OCI-LY3 (cell line): ENCODE measurements at regions not wholly inside any gene's neighbourhood (a gene's known extent, or its start where the extent isn't known, plus 50 kb on each side); places are given as distances from the start of the nearest gene placed in this dataset.

Experiments
- H2AFZ ChIP-seq: fragments of 200-600, 300-600 bp; shearing (Covaris generic); 2 replicates; pipeline ENCODE4 v1.6.0; 2014; ENCODE audit warnings: antibody characterized with exemption, low read depth, low read length
- H3K27ac ChIP-seq: fragments of 200-600, 300-600 bp; sonication (generic); 2 replicates; pipeline ENCODE4 v1.5.1; 2014; ENCODE audit warnings: mild to moderate bottlenecking, low read length, moderate library complexity, mixed read lengths
- H3K27me3 ChIP-seq: fragments of 200-600, 300-600 bp; sonication (generic); 2 replicates; pipeline ENCODE4 v1.6.1; 2014; ENCODE audit warnings: low read depth, low read length, mixed read lengths
- H3K36me3 ChIP-seq: fragments of 200-600, 300-600 bp; sonication (generic); replicated peaks from 2 replicates; pipeline ENCODE3; 2014; ENCODE audit warnings: low read depth, low read length, mixed read lengths
- H3K4me1 ChIP-seq: fragments of 300-600, 200-600 bp; sonication (generic); 2 replicates; pipeline ENCODE4 v1.6.1; 2014; ENCODE audit warnings: low read length, mixed read lengths
- H3K4me2 ChIP-seq: fragments of 200-600, 300-600 bp; sonication (generic); 2 replicates; pipeline ENCODE4 v1.6.1; 2014; ENCODE audit warnings: low read length, mixed read lengths
- H3K4me3 ChIP-seq: fragments of 300-600, 200-600 bp; sonication (generic); 2 replicates; pipeline ENCODE4 v1.5.1; 2014; ENCODE audit warnings: antibody characterized with exemption, mild to moderate bottlenecking, low read length, moderate library complexity
- H3K79me2 ChIP-seq: fragments of 300-600, 200-600 bp; shearing (Covaris generic); 2 replicates; pipeline ENCODE4 v1.6.1; 2014; ENCODE audit warnings: mild to moderate bottlenecking, low read length, mixed read lengths
- H3K9ac ChIP-seq: fragments of 300-600, 200-600 bp; shearing (Covaris generic); 2 replicates; pipeline ENCODE4 v1.6.0; 2014; ENCODE audit warnings: mild to moderate bottlenecking, low read length, moderate library complexity
- H3K9me3 ChIP-seq: fragments of 200-600, 300-600 bp; shearing (Covaris generic); 2 replicates; pipeline ENCODE4 v1.6.1; 2014; ENCODE audit warnings: low read length, mixed read lengths; ENCODE audit not compliant: insufficient read depth
- H4K20me1 ChIP-seq: fragments of 200-600, 300-600 bp; sonication (generic); 2 replicates; pipeline ENCODE4 v1.6.1; 2016; ENCODE audit warnings: low read length, mixed read lengths; ENCODE audit not compliant: insufficient read depth
- CTCF ChIP-seq: fragments of 200-600, 300-600 bp; sonication (generic); IDR thresholded peaks from 2 replicates; pipeline ENCODE4 v1.5.1; 2014; ENCODE audit warnings: antibody characterized with exemption, low read length, low read depth
- EZH2phosphoT487 ChIP-seq: fragments of 200-600 bp; shearing (Covaris generic); IDR thresholded peaks from 2 replicates; pipeline ENCODE4 v1.6.1; 2018; ENCODE audit warnings: antibody characterized with exemption, mixed run types, low read depth

- Histone ChIP-seq H2AFZ (no peak overlapping the region), H4K20me1 (no peaks in the 10 kb centered on the region), H3K27me3 (no peaks in the 10 kb centered on the region), H3K9ac (no peak overlapping the region), H3K79me2 (no peaks in the 10 kb centered on the region), H3K9me3 (no peaks in the 10 kb centered on the region), H3K4me1 (no peaks in the 10 kb centered on the region), H3K36me3 (no peaks in the 10 kb centered on the region), H3K4me3 (no peak overlapping the region), H3K27ac (no peak overlapping the region), H3K4me2 (no peak overlapping the region)
- no peak for TF ChIP-seq EZH2phosphoT487
- TF ChIP-seq CTCF, result no peak
Measured at GRCh38 chr10:111370101-111370500, 293.3 kb downstream of the ADRA2A start.

- TF ChIP-seq EZH2phosphoT487 (no peak), CTCF (no peak)
- Histone ChIP-seq H3K27me3 (no peaks in the 10 kb centered on the region), H3K4me1 (no peaks in the 10 kb centered on the region), H3K9ac (no peak overlapping the region), H3K4me3 (no peak overlapping the region), H3K4me2 (no peak overlapping the region), H3K36me3 (no peaks in the 10 kb centered on the region), H3K27ac (no peak overlapping the region), H2AFZ (no peak overlapping the region), H3K79me2 (no peaks in the 10 kb centered on the region), H4K20me1 (no peaks in the 10 kb centered on the region), H3K9me3 (no peaks in the 10 kb centered on the region)
Measured at GRCh38 chr10:111373696-111374095, 296.9 kb downstream of the ADRA2A start.

- Histone ChIP-seq H3K9ac (no peak overlapping the region), H3K4me2 (no peak overlapping the region), H2AFZ (no peak overlapping the region), H3K36me3 (no peaks in the 10 kb centered on the region), H3K9me3 (no peaks in the 10 kb centered on the region), H3K4me3 (no peak overlapping the region), H3K79me2 (no peaks in the 10 kb centered on the region), H4K20me1 (no peaks in the 10 kb centered on the region), H3K27me3 (no peaks in the 10 kb centered on the region), H3K4me1 (no peaks in the 10 kb centered on the region), H3K27ac (no peak overlapping the region)
- TF ChIP-seq CTCF (no peak), EZH2phosphoT487 (no peak)
Measured at GRCh38 chr10:111379534-111380187, 302.8 kb downstream of the ADRA2A start.

GRCh38 chr10:111384556-111384955, 307.7 kb downstream of the ADRA2A start:
- TF ChIP-seq CTCF (no peak), EZH2phosphoT487 (no peak)
- no peak overlapping the region for H3K4me2 ChIP-seq
- H3K9me3 ChIP-seq, result no peaks in the 10 kb centered on the region

More at GRCh38 chr10:111384556-111384955, 307.7 kb downstream of the ADRA2A start:
- Histone ChIP-seq H3K4me1 (no peaks in the 10 kb centered on the region), H3K4me3 (no peak overlapping the region), H3K27me3 (no peaks in the 10 kb centered on the region), H4K20me1 (no peaks in the 10 kb centered on the region), H3K36me3 (no peaks in the 10 kb centered on the region), H3K9ac (no peak overlapping the region), H3K27ac (no peak overlapping the region), H3K79me2 (no peaks in the 10 kb centered on the region), H2AFZ (no peak overlapping the region)
